ENCODE measurements at regions not wholly inside any gene's neighbourhood (a gene's known extent, or its start where the extent isn't known, plus 50 kb on each side); places are given as distances from the start of the nearest gene placed in this dataset.

- ChIA-PET POLR2A (ENCODE audit: partially characterized antibody) (interaction anchor here (0.8 kb wide), 1 partner anchor 8 kb away, joined by 3 read pairs; no protein-coding TSS in a partner anchor), CTCF (ENCODE audit: partially characterized antibody) (interaction anchor here (1.0 to 1.5 kb wide), 2 partner anchors 54 to 56 kb away, joined by 3 to 5 read pairs; no protein-coding TSS in a partner anchor)
- Histone ChIP-seq H2BK12ac (ENCODE audit: low read depth, low read length) (no peak overlapping the region), H3K9me3 (ENCODE audit: insufficient read depth in 2 of 2, low read depth in 1 of 2, low read length in 1 of 2) (no peaks in the 10 kb centered on the region), H3K79me1 (ENCODE audit: low read depth, low read length) (no peaks in the 10 kb centered on the region), H4K91ac (replicated peaks; ENCODE audit: insufficient read length, low read length) (no peak overlapping the region), H3K23me2 (ENCODE audit: low read depth, low read length) (no peaks in the 10 kb centered on the region), H2AK5ac (ENCODE audit: low read depth, low read length) (no peak overlapping the region), H2BK20ac (ENCODE audit: low read length) (no peak overlapping the region), H2BK120ac (replicated peaks; ENCODE audit: low read depth, low read length) (no peak overlapping the region), H3K56ac (replicated peaks; ENCODE audit: insufficient read length, low read depth, low read length) (no peak overlapping the region), H2BK5ac (ENCODE audit: low read depth, low read length) (no peak overlapping the region), H3K9ac (replicated peaks in 1 of 4; ENCODE audit: extremely low read depth in 1 of 4, low read depth in 3 of 4, low read length in 3 of 4) (no peak overlapping the region), H3K79me2 (ENCODE audit: control insufficient read depth in 1 of 2, insufficient read depth in 2 of 2, low read length in 2 of 2) (no peaks in the 10 kb centered on the region), H3K4me3 (ENCODE audit: extremely low read depth in 1 of 4, insufficient read depth in 2 of 4, low read depth in 3 of 4, low read length in 4 of 4) (no peak overlapping the region), H3K4me1 (replicated peaks in 1 of 4; ENCODE audit: control insufficient read depth in 3 of 4, insufficient read depth in 4 of 4, low read length in 3 of 4) (peaks cover 0 to 3% (median 0%) of the 10 kb centered on the region in 4 experiments; a peak in 3 of 7 replicates), H3K36me3 (ENCODE audit: control insufficient read depth in 2 of 4, insufficient read depth in 4 of 4, low read length in 3 of 4) (no peaks in the 10 kb centered on the region), H3K27me3 (replicated peaks in 1 of 4; ENCODE audit: control insufficient read depth in 3 of 4, extremely low read depth in 1 of 4, insufficient read depth in 3 of 4, low read length in 3 of 4) (no peaks in the 10 kb centered on the region), H4K20me1 (replicated peaks in 1 of 2; ENCODE audit: control insufficient read depth in 1 of 2, insufficient read depth in 2 of 2, low read length in 2 of 2) (no peaks in the 10 kb centered on the region), H3K4ac (replicated peaks; ENCODE audit: insufficient read length, low read depth, low read length) (no peak overlapping the region), H2BK15ac (ENCODE audit: low read length) (no peak overlapping the region), H3K4me2 (ENCODE audit: insufficient read depth in 1 of 2, low read depth in 2 of 2, low read length in 2 of 2) (no peak overlapping the region), H3K23ac (ENCODE audit: insufficient read length) (no peak overlapping the region), H4K5ac (ENCODE audit: insufficient read length, low read depth, low read length) (no peak overlapping the region), H3K14ac (ENCODE audit: insufficient read length) (no peak overlapping the region), H3K18ac (ENCODE audit: extremely low read depth, low read length) (no peak overlapping the region), H3K27ac (ENCODE audit: low read depth, low read length) (no peak overlapping the region), H4K8ac (ENCODE audit: extremely low read depth, insufficient read depth, low read length) (no peak overlapping the region), H2AFZ (ENCODE audit: low read length) (no peak overlapping the region)
- DNase-seq (ENCODE audit: low read depth in 1 of 2, low spot score in 2 of 2), result no peak
- 84% methylated on average over 6 of the region's 6 CpGs; no CpG with 5 or more reads in 1 of the 2 experiments for WGBS, 2 experiments (ENCODE audit: extremely low coverage in 1 of 2, insufficient coverage in 1 of 2, insufficient read length in 1 of 2, insufficient replicate concordance in 2 of 2, low coverage in 1 of 2, low lambda C conversion rate in 2 of 2, missing lambda C conversion rate in 1 of 2)
- no peak for FAIRE-seq
- TF ChIP-seq POLR2AphosphoS5 (IDR thresholded peaks at IDR 0.05; ENCODE audit: low read depth, low read length), result no peak
- TF ChIP-seq SAP30 (IDR thresholded peaks at IDR 0.05; ENCODE audit: insufficient read depth, insufficient replicate concordance, low read length), result no peak
- no peak for TF ChIP-seq ASH2L (IDR thresholded peaks at IDR 0.05; ENCODE audit: low read length)
- no peak for TF ChIP-seq ATF2 (IDR thresholded peaks at IDR 0.05; ENCODE audit: low read length)
- no peak for TF ChIP-seq CREB1 (IDR thresholded peaks at IDR 0.05)
- no peak for TF ChIP-seq YY1 (IDR thresholded peaks at IDR 0.05; ENCODE audit: low read depth, low read length)
- TF ChIP-seq SP1 (IDR thresholded peaks at IDR 0.05; ENCODE audit: low read depth, low read length), result no peak
- TF ChIP-seq JUN (IDR thresholded peaks at IDR 0.05; ENCODE audit: low read depth, low read length), result no peak
- TF ChIP-seq EGR1 (IDR thresholded peaks at IDR 0.05; ENCODE audit: borderline replicate concordance, low read depth, low read length), result no peak
- TF ChIP-seq CBX8 (IDR thresholded peaks at IDR 0.05; ENCODE audit: borderline replicate concordance, low read depth, low read length), result no peak
- TF ChIP-seq CEBPB (IDR thresholded peaks at IDR 0.05; ENCODE audit: low read depth, low read length), result no peak
- TF ChIP-seq MAX (IDR thresholded peaks at IDR 0.05), result no peak
- TF ChIP-seq TAF7 (optimal IDR thresholded peaks at IDR 0.05; ENCODE audit: borderline replicate concordance, low read depth, low read length), result no peak
Measured at GRCh38 chr2:71743995-71744675, 290.8 kb downstream of the DYSF start.
